ENCODE measurements at regions not wholly inside any gene's neighbourhood (a gene's known extent, or its start where the extent isn't known, plus 50 kb on each side); places are given as distances from the start of the nearest gene placed in this dataset.
"Not testable (repeated sequence)": the region's sequence is repeated elsewhere in the genome, so short reads cannot be mapped to it uniquely, and the experiment has no call there.

DNA sequence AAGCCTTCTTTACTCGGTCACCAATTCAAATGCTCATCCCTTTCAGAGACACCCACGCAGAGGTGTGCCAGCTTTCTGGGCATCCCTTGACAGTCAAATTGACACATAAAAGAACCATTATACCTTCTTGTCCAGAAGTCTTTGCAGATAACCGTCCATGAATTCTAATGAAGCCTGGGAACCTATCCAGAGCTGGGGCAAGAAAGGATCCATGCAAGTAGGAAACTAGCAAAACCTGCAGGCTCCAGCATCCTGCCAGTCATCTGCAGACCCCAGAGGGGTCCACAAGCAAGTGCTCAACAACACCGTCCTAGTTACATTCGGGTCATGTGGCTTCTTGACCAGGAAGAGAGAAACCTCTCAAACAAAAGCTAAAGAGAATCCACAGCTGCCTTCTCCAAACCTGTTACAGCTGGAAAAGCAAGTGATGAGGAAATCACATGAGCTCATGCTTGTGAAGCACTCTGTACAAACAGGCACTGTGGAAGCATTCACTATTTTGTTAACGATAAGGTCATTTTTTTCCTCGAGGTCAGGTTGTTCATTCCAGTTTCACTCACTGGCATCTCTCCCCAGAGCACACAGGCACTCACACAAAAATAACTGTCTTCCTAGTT is 80.2 kb upstream of the DMRT1 start:
- no peak for DNase-seq (ENCODE audit: low read depth, low spot score)

GRCh38 chr9:761793-762560 is 79.5 kb upstream of the DMRT1 start:
- DNase-seq (ENCODE audit: low read depth, low spot score) = no peak

DNA sequence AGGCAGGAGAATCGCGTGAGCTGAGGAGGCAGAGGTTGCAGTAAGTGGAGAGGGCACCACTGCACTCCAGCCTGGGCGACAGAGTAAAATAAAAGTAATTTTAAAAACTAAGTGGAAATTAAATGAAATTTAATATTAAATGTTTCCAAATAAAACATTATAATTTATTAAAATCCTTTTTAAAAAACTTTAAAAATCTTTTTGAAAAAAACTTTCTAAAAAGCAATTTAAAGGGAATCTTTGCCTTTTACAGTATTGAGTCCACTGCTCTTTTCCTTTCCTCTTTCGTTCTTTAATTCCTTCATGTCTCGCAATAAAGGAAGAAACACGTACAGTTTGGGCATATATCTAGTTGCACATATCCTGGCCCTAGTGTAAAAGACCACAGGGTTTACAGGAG is 77.8 kb upstream of the DMRT1 start:
- DNase-seq (ENCODE audit: low read depth, low spot score) = no peak

DNA sequence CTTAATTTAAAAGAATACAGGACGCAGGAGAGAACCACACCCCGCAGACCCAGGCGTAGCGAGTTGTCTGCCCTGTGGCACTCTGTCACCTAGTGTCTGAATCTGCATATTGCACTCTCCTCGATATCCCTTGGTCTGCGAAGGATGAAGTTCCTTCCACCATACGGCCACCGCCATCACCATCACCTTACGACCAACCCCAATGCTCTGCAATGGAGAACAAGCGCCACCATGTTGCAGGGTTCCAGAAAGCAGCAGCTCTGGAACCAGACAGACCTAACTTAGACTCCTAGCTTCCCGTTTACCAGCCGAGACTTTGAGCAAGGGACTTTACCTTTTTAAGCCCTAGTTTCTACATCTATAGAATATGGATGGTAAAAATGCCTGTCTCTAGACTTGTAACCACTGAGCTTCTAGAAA is 77.4 kb upstream of the DMRT1 start:
- no peak for DNase-seq (ENCODE audit: low read depth, low spot score)

- no peak for DNase-seq (ENCODE audit: low read depth, low spot score)
Measured at GRCh38 chr9:764986-765385, 76.5 kb upstream of the DMRT1 start.

DNA sequence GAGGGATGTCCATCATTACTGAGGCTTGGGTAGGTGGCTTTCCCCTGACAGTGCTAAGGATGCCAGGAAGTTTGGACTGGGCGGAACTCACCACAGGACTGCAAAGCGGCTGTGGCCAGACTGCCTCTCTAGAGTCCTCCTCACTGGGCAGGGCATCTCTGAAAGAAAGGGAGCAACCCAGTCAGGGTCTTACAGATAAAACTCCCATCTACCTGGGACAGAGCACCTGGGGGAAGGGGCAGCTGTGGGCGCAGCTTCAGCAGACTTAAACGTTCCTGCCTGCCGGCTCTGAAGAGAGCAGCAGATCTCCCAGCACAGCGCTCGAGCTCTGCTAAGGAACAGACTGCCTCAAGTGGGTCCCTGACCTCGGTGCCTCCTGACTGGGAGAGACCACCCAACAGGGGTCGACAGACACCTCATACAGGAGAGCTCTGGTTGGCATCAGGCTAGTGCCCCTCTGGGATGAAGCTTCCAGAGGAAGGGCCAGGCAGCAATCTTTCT is 74.4 kb upstream of the DMRT1 start:
- not testable (repeated sequence) for DNase-seq (ENCODE audit: low read depth, low spot score)

- DNase-seq (ENCODE audit: low read depth, low spot score) = no peak
Measured at GRCh38 chr9:776086-776485, 65.4 kb upstream of the DMRT1 start.

DNA sequence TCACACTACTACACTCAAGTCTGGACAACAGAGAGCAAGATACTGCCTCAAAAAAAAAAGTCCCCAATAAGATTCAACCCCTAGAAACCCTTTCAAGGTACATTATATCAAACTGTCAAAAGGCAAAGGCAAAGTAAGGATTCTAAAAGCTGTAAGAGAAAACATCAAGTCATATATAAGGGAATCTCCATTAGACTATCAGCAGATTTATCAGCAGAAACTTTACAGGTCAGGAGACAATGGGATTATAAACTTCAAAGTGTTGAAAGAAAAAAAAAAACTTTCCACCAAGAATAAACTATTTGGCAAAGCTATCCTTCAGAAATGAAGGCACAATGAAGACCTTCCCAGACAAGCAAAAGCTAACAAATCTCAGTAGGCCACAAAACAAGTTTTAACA is 63.5 kb upstream of the DMRT1 start:
- DNase-seq (ENCODE audit: low read depth, low spot score) = no peak

GRCh38 chr9:784202-784601 is 57.3 kb upstream of the DMRT1 start:
- DNase-seq (ENCODE audit: low read depth, low spot score) = no peak

- DNase-seq (ENCODE audit: low read depth, low spot score) = no peak
Measured at GRCh38 chr9:784916-785315, 56.6 kb upstream of the DMRT1 start.

DNA sequence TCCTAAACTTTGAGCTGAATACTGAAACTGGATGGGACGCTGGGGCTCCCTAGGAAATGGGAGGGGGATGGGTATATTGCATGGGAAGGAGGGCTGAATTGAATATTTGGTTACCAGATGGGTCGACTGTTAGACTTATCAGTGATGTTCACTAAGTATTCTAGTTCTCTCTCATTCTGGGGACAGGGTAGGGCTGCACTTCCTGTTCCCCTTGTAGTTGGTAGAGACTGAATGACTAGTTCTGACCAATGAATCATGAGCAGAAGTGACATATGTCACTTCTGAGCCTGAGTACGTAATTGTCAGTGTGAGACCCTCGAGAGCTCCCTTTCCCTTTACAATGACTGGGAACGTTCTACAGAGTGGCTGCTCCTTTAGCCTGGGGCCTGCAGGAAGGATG is 55.5 kb upstream of the DMRT1 start:
- DNase-seq (ENCODE audit: low read depth, low spot score) = no peak

DNA sequence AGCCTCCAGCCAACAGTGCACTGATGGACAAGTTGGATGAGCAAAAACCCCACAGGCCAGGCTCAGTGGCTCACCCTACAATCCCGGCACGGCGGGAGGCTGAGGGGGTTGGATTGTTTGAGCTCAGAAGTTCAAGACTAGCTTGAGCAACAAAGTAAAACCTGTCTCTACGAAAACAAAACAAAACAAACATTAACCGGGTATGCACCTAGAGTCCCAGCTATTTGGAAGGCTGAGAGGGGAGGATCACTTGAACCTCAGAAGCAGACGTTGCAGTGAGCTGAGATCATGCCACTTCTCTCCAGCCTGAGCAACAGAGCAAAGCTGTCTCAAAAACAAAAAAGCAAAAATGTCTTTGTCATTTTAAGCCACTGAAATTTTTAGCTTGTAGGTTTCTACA is 55.1 kb upstream of the DMRT1 start:
- no peak for DNase-seq (ENCODE audit: low read depth, low spot score)

DNA sequence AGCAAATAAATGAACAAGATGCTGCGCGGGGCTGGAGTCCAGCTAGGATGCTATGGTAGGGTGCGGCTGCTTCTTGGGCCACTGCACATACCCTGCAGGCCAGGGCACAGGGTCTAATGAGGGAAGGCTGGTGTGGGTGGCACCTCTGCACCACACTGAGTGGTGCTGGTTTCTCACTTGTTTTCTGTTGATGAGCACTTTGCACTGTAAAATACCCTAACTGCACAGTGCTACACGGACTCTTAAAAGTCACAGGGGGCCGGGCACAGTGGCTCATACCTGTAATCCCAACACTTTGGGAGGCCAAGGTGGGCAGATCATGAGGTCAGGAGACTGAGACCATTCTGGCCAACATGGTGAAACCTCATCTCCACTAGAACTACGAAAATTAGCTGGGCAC is 52.7 kb upstream of the DMRT1 start:
- DNase-seq (ENCODE audit: low read depth, low spot score) = no peak

Measured in activated naive CD8-positive, alpha-beta T cell treated with anti-CD3 and anti-CD28 coated beads, Interleukin-2, amount 50 U/mL, for 16 hours (primary cell).